ENCODE measurements at regions not wholly inside any gene's neighbourhood (a gene's known extent, or its start where the extent isn't known, plus 50 kb on each side); places are given as distances from the start of the nearest gene placed in this dataset.
"Not testable (repeated sequence)": the region's sequence is repeated elsewhere in the genome, so short reads cannot be mapped to it uniquely, and the experiment has no call there.

DNA sequence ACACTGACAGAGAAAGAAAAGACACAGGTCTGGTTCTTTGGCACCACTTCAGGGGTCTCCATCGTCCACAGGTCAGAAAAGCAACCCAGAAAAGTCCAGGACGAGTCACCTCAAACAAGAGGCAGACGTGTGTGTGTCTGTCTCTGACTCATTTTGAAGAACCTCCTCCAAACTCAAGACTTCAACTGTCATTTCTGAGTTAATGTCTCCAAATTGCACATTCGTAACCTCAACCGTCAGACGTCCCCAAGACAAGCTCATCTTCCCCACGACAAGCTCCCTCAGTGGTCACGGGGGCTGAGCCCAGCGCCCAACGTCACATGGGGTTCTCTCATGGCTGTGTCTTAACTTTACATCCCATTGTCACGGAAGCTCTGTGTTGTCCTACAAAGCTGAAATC is 70.2 kb upstream of the TNK2 start:
- not testable (repeated sequence) for ATAC-seq (ENCODE audit: low FRiP score); DNase-seq (ENCODE audit: low spot score)

DNA sequence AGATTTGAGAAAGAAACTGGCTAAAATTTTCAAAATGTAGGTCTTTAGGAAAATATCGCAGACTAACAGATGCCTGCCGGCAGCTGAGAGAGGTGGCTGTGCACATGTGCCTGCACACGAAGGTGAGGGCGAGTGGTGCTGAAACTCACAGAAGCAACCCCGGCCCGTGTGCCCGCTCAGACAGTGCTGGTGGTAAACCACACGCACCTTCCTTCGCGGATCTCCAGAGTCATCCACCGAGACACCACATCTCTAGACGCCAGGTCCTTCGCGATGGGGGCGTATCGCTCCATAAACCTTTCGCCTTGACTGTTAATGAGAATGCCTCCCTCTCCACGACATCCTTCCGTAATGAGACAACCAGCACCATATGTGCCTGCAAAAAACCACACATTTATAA is 68.5 kb upstream of the TNK2 start:
- not testable (repeated sequence) for DNase-seq (ENCODE audit: low spot score); ATAC-seq (ENCODE audit: low FRiP score)

DNA sequence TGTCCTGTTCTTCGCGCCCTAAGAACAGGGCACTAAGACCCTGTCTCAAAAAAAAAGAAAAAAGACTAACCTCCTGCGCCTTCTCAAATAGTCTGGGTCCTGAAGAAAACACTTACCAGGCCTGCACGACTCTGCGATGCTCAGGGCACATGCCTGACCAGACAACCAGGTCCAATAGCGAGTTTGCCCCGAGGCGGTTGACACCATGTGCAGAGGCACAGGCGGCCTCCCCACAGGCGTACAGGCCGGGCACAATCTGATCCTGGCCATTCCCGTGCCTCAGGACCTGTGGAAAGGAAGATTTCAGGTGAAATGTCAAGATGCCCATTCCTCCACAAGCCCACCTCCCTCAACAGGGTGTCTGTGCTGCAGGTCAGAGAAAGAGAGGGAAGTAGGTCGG is 65.9 kb upstream of the TNK2 start:
- not testable (repeated sequence) for ATAC-seq (ENCODE audit: low FRiP score); DNase-seq (ENCODE audit: low spot score)

DNA sequence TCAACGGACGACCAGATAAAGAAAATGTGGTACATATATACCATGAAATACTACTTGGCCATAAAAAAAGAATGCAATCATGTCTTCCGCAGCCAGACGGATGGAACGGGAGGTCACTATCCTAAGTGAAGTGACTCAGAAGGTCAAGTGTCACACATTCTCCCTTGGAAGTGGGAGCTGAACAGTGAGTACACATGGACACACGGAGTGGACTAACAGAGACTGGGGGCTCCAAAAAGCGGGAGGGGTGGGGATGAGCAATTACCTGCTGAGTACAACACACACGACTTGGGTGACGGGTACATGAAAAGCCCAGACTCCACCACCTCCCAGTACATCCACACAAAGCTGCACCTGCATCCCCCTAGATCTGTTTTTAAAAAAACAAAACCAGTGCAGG is 62.5 kb upstream of the TNK2 start:
- DNase-seq (ENCODE audit: low spot score); ATAC-seq (ENCODE audit: low FRiP score): not testable (repeated sequence)

DNA sequence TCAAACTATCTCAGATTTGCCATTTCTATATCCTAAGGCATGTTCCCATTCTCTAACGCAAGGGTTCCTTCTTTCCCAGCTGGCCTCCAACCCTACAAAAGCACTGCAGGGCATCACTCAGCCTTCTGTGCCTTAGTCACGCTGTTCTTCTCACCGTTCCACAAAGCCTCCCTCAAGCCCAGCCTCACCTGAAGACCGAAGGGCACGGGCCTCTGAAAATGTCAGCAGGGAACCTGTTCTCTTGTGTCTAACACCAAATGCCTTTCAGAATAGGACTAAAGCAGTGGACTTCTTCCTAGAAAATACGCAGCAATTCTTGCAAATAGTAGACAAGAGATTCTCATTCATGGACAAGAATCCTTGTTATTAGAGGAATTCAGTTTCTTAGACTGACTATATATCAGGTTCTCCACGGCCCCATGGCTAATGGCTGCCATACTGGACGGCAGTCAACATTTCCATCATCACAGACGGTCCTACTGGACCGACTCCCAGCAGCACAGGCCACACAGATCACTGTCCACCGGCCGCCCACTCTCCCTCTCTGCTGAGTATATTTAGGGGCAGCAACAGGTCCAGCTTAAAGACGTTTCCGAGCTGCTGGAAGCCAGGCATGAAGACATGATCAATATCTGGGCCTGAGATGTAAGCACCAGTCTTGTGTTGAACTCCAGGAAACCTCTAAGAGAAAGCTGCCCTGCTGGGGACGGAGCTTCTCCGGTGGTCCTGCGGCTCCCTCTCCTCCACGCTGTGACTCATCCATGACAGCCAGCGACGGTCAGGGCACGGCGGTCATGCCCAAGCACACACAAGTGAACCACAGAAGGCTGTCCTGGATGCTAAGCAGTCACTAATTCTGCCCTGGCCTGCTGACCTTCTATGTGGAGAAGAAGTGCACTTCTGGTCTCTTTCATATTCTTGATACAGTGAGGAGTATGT is 61.8 kb upstream of the TNK2 start:
- not testable (repeated sequence) for ATAC-seq (ENCODE audit: low FRiP score); DNase-seq (ENCODE audit: low spot score)

DNA sequence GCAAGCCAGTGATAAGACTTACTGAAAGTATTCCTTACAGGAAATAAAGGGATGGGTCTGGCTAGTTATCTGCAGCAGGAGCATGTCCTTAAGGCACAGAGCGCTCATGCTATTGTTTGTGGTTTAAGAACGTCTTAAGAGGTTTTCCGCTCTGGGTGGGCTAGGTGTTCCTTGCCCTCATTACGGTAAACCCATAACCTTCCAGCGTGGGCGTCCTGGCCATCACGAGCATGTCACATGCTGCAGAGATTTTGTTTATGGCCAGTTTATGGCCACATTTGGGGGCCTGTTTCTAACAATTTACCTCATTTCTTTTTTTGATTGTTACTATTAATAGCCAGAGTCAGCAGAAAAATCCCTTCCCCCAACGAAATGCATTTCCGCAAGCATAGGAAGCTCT is 61.0 kb upstream of the TNK2 start:
- DNase-seq (ENCODE audit: low spot score); ATAC-seq (ENCODE audit: low FRiP score): not testable (repeated sequence)

DNA sequence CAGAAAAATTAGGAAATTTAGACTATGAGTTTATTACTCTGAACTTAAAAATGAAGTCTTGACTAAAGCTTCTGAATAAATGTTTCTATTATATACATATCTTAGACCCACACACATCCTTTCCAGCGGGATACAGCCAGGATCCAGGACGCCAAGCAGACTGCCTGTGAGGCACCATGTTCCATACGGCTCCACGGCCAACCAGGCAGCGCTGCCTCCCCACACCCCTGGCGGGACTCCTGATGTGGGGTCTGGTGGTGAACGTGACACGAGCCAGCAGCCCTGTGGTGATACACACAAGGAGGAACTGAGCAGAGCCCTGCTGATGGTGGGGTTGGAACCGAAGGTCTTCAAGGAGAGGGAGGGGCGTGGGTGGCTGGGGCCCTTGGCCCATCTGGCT is 59.8 kb upstream of the TNK2 start:
- not testable (repeated sequence) for ATAC-seq (ENCODE audit: low FRiP score); DNase-seq (ENCODE audit: low spot score)

DNA sequence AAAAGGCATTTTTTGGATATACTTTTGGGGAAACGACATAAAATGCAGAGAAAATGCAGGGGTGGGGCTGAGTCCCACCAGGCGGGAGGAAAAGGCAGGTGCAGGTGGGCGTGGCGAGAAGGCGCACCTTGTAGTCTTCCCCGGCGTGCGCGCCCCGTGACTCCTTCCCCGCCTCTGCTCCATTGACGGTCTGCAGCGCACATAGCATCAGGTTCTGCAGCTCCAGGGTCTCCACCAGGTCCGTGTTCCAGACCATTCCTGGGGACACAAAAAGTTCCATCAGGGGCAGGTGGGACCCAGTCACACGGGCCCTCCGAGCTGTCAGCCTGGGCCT is 59.0 kb upstream of the TNK2 start:
- ATAC-seq (ENCODE audit: low FRiP score), result not testable (repeated sequence)

DNA sequence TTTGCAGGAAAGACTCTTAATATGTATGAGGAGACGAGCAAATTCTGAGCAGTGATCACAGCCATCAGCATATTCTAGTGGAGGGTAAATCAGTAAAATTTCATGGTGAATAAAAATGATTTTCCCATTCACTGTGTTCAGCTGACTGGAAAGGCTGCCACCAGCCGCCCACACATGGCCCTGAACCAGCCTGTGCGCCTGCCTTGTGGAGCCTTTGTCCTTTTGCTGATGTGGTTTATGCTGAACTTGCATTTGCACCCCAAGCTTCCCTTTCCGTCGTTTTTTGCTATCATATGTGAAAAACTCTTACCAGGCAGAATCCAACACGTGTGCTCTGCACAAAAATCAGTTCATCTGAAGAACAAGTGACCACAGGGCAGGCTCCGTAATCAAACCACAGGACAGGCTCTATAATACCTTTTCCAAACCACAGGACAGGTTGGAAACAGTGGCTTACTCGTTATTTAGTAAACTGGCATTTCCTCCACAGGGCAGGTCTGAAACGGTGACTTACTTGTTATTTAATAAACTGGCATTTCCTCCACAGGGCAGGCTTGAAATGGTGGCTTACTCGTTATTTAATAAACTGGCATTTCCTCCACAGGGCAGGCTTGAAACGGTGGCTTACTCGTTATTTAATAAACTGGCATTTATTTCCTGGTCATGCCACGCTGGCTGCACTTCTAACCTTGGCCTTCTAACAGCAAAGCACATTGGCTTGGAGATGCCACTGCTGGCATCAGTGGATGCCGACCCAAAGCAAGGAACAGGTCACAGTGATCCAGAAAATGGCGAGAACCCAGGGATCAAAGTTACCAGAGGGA is 58.4 kb upstream of the TNK2 start:
- not testable (repeated sequence) for DNase-seq (ENCODE audit: low spot score); ATAC-seq (ENCODE audit: low FRiP score)

More for the DNA sequence above, 59.0 kb upstream of the TNK2 start:
- not testable (repeated sequence) for DNase-seq (ENCODE audit: low spot score)

DNA sequence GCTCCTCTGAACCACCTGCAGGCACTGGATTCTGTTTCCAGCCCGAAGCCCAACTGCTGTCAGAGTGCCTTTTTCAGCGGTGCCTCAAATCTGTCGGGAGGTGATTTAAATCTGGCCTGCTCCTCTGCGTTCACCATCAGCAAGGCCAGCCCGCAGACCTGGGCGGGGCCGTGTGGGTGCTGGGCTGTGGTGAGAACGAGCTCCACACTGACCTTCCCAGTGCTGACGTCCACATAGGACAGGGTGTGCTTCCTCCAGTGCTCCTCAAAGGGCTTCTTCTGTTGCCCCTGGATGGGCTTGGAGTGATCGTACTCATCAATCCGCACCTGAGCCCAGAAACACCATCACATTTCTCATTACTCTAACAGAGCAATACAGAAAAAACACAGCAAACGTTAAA is 56.9 kb upstream of the TNK2 start:
- not testable (repeated sequence) for ATAC-seq (ENCODE audit: low FRiP score); DNase-seq (ENCODE audit: low spot score)

DNA sequence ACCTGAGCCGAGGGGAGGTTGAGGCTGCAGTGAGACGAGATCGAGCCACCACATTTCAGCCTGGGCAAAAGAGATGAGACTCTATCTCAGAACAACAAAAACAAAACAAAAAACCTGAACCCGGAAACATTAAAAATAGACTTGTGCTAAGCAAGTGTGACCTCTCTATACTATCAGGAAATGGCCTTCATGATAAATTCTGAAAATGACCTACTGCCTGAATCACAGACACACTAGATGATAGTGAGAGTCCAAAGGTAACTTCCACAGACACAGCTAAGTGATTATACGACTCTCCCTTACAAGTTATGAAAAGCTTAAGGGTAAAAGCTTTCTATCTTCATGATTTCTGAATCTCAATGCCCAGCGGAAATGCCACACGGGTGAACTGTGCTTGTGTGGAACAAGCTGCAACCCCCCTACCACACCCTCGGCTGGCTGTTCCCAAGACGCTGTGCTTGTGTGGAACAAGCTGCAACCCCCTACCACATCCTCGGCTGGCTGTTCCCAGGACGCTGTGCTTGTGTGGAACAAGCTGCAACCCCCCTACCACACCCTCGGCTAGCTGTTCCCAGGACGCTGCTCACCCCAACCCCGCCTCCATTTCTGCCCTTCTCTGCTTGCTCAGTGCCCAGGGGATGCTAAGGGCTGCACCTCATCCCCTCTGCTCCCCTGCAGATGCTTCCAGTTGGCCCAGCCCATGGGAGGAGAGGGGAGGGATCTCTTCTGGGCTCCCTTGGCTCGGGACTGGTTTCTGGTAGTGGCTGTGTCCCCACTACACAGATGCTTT is 56.2 kb upstream of the TNK2 start:
- not testable (repeated sequence) for ATAC-seq (ENCODE audit: low FRiP score); DNase-seq (ENCODE audit: low spot score)

DNA sequence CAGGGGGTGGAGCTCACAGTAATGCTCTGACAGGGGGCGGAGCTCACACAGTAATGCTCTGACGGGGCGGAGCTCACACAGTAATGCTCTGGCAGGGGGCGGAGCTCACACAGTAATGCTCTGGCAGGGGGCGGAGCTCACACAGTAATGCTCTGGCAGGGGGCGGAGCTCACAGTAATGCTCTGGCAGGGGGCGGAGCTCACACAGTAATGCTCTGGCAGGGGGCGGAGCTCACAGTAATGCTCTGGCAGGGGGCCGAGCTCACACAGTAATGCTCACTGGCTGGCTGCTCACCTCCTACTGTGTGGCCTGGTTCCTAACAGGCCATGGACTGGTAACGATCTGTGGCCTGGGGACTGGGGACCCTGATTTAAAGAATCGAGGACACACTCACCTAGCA is 53.9 kb upstream of the TNK2 start:
- not testable (repeated sequence) for DNase-seq (ENCODE audit: low spot score); ATAC-seq (ENCODE audit: low FRiP score)

DNA sequence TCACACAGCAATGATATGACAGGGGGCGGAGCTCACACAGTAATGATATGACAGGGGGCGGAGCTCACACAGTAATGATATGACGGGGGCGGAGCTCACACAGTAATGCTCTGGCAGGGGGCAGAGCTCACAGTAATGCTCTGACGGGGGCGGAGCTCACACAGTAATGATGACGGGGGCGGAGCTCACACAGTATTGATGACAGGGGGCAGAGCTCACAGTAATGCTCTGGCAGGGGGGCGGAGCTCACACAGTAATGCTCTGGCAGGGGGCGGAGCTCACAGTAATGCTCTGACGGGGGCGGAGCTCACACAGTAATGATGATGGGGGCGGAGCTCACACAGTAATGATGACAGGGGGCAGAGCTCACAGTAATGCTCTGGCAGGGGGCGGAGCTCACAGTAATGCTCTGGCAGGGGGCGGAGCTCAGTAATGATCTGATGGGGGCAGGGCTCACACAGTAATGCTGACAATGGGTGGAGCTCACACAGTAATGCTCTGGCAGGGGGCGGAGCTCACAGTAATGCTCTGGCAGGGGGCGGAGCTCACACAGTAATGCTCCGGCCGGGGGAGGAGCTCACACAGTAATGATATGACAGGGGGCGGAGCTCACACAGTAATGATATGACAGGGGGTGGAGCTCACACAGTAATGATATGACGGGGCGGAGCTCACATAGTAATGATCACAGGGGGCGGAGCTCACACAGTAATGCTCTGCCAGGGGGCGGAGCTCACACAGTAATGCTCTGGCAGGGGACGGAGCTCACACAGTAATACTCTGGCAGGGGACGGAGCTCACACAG is 52.8 kb upstream of the TNK2 start:
- DNase-seq (ENCODE audit: low spot score); ATAC-seq (ENCODE audit: low FRiP score): not testable (repeated sequence)

DNA sequence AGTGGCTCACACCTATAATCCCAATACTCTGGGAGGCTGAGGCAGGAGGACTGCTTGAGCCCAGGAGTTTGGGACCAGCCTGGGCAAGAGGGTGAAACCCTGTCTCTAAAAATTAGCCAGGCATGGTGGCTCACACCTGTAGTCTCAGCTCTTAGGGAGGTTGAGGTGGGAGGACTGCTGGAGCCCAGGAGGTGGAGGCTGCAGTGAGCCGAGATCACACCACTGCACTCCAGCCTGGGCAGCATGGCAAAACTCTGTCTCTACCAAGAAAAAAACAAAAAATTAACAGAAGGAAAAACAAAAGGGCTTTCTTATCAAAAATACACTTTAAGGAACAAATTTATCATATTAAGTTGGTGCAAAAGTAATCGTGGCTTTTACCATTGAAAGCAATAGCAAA is 51.8 kb upstream of the TNK2 start:
- DNase-seq (ENCODE audit: low spot score); ATAC-seq (ENCODE audit: low FRiP score): not testable (repeated sequence)

DNA sequence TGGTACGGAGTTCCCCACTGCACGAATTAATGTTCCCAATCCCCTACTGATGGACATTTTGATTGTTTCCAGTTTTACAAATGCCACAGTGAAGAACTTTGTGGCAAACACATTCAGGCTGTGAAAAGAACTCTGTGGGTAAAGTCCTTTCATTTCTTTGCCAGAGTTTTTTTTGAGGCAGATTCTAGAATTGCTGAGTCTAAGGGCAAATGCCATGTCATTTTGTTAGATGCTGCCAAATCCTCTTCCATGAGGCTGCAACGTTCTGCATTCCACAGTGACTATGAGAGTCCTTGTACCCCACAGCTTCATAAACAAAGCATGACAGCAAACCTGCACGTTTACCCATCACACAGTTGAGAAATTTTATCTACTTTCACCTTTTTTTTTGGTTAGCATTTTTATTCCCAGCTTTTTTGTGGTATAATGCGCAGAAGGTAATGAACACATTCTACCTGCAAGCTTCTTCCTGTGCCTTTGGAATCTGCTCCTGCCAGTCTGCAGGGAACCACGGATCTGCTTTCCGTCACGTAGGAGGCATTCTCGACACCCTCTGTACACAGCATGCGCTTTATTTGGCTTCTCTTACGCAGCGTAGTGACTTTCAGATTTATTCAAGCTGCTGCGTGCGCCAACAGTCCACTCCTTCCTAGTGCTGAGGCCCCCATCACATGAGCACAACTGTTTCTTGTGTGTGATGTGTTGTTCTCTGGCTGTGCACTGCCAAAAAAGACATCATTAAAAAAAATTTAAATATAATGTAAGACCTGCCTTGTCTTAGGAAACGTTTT is 51.2 kb upstream of the TNK2 start:
- DNase-seq (ENCODE audit: low spot score), result not testable (repeated sequence)
- peak; percentile 21 for ATAC-seq (ENCODE audit: low FRiP score)

DNA sequence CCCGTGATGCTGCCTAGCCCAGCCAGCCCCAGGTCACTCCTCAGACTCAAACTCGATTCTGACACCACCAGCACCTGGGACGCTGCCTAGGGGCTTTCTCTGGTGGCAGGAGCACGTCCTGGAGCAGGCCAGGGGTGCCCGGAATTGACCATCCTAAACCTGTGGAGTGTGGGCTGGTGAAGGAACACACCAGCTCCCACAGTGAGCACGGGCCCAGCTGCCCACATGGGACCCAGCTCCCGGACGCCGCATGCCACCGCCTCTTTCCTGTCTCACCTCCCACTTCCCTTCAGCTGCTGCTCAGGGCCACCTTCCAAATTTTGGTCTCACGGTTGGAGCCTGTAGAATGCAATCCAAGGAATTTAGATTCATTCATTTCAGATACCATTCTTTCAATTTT is 50.4 kb upstream of the TNK2 start:
- ATAC-seq (ENCODE audit: low FRiP score); DNase-seq (ENCODE audit: low spot score): not testable (repeated sequence)

All from omental fat pad (tissue), 1 donor.